Nephron (organoid): ENCODE measurements at regions not wholly inside any gene's neighbourhood (a gene's known extent, or its start where the extent isn't known, plus 50 kb on each side); places are given as distances from the start of the nearest gene placed in this dataset.
"Not testable (repeated sequence)": the region's sequence is repeated elsewhere in the genome, so short reads cannot be mapped to it uniquely, and the experiment has no call there.

Experiments used
- H3K27ac Mint-ChIP-seq, 3 experiments: 2 replicates each; pipeline ENCODE4 v1.8.0; 2020; ENCODE audit warnings: mixed read lengths in 3 of 3, mild to moderate bottlenecking in 2 of 3, moderate library complexity in 1 of 3
- H3K27me3 Mint-ChIP-seq: 2 replicates; pipeline ENCODE4 v1.8.0; 2021; ENCODE audit warnings: low read depth, mild to moderate bottlenecking, moderate library complexity, mixed read lengths
- H3K36me3 Mint-ChIP-seq: 2 replicates; pipeline ENCODE4 v1.8.0; 2020; ENCODE audit warnings: low read depth, mixed read lengths
- H3K4me1 Mint-ChIP-seq: 2 replicates; pipeline ENCODE4 v1.8.0; 2020; ENCODE audit warnings: mixed read lengths
- H3K4me3 Mint-ChIP-seq, 3 experiments: 2 replicates each; pipeline ENCODE4 v1.8.0; 2020; ENCODE audit warnings: mild to moderate bottlenecking in 3 of 3, mixed read lengths in 3 of 3, moderate library complexity in 2 of 3
- H3K9me3 Mint-ChIP-seq: 2 replicates; pipeline ENCODE4 v1.8.0; 2020; ENCODE audit warnings: mixed read lengths
- TF ChIP-seq, protein P1 (sequence below), 3 experiments: fragments of 200-600 bp; sonication (generic); IDR thresholded peaks; one replicate each; pipeline ENCODE4 v1.5.0; 2021; ENCODE audit warnings: antibody characterized with exemption in 3 of 3; ENCODE audit not compliant: unreplicated experiment in 3 of 3

DNA sequence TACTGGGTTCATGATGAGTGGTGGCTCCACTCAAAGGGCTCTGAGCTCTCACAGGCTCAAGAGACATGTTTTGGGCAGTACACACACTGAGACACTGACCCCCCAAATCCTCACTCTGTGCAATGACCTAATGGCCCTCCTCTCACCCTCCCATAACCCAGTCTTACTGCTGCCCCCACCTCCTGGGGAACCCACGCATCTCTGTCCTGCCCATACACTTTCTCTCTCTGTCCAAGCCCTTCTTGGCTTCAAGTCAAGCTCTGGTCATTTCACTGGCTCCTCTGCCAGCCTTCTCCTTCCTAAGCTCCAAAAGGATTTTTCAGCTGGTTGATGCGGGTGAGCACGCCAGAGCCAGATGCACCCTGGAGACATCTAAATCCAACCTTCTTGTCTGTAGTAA lies 187.9 kb upstream of the TSHZ3 start:
- Mint-ChIP-seq H3K4me3 (peak overlapping the region in 1 of 3 experiments; percentile 20), H3K9me3 (peaks cover 6% of the 10 kb centered on the region), H3K27me3 (peaks cover 19% of the 10 kb centered on the region), H3K36me3 (no peaks in the 10 kb centered on the region), H3K27ac (no peak overlapping the region), H3K4me1 (peaks cover 9% of the 10 kb centered on the region)
- TF ChIP-seq, protein P1, sequence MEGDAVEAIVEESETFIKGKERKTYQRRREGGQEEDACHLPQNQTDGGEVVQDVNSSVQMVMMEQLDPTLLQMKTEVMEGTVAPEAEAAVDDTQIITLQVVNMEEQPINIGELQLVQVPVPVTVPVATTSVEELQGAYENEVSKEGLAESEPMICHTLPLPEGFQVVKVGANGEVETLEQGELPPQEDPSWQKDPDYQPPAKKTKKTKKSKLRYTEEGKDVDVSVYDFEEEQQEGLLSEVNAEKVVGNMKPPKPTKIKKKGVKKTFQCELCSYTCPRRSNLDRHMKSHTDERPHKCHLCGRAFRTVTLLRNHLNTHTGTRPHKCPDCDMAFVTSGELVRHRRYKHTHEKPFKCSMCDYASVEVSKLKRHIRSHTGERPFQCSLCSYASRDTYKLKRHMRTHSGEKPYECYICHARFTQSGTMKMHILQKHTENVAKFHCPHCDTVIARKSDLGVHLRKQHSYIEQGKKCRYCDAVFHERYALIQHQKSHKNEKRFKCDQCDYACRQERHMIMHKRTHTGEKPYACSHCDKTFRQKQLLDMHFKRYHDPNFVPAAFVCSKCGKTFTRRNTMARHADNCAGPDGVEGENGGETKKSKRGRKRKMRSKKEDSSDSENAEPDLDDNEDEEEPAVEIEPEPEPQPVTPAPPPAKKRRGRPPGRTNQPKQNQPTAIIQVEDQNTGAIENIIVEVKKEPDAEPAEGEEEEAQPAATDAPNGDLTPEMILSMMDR (IDR thresholded peaks at IDR 0.05; ENCODE audit: unreplicated experiment in 3 of 3): no peak

DNA sequence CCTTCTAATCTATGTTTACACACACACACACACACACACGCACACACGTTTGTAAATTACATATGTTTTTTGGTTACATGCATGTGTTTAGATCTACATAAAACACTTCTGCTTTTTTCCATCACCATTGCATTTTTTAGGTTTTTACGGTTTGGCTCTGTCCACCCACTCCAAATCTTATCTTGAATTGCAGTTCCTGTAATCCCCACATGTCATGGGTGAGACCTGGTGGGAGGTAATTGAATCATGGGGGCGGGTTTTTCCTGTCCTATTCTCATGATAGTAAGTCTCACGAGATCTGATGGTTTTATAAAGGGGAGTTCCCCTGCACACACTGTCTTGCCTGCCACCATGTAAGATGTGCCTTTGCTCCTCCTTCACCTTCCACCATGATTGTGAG lies 188.7 kb upstream of the TSHZ3 start:
- H3K27ac Mint-ChIP-seq, H3K36me3 Mint-ChIP-seq, H3K4me1 Mint-ChIP-seq, H3K9me3 Mint-ChIP-seq, H3K4me3 Mint-ChIP-seq: not testable (repeated sequence)
- H3K27me3 Mint-ChIP-seq: peaks cover 23% of the 10 kb centered on the region

DNA sequence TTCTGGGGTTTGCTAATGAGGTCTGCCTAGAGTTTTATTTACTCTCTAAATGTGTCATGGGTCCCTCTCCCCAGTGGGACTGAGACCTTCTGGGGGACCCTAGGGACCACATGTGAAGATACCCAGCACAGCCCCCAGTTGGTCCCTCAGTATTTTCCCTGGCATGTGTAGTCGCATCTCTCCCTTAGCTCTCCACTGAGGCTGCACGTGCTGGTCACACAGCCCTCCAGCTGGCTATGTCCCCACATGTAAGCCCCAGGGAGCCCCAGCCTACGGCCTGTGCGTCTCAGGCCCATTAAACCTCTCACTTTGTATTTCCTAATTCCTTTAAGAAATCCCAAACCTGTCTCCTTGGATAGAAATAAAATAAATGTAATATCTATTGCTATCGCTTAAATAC lies 189.6 kb upstream of the TSHZ3 start:
- peaks cover 6% of the 10 kb centered on the region for H3K9me3 Mint-ChIP-seq
- TF ChIP-seq, protein P1 (IDR thresholded peaks at IDR 0.05; ENCODE audit: unreplicated experiment in 3 of 3): no peak
- no peak overlapping the region for H3K27ac Mint-ChIP-seq
- H3K4me3 Mint-ChIP-seq: no peak overlapping the region
- peaks cover 9% of the 10 kb centered on the region for H3K4me1 Mint-ChIP-seq
- peaks cover 20% of the 10 kb centered on the region for H3K27me3 Mint-ChIP-seq
- no peaks in the 10 kb centered on the region for H3K36me3 Mint-ChIP-seq

- H3K27me3 Mint-ChIP-seq: peaks cover 21% of the 10 kb centered on the region
- no peak overlapping the region for H3K4me3 Mint-ChIP-seq
- no peak overlapping the region for H3K27ac Mint-ChIP-seq
- no peaks in the 10 kb centered on the region for H3K36me3 Mint-ChIP-seq
- TF ChIP-seq, protein P1 (IDR thresholded peaks at IDR 0.05; ENCODE audit: unreplicated experiment in 3 of 3): no peak
- peaks cover 6% of the 10 kb centered on the region for H3K9me3 Mint-ChIP-seq
- H3K4me1 Mint-ChIP-seq: peaks cover 9% of the 10 kb centered on the region
Measured at GRCh38 chr19:31539386-31539785, 190.2 kb upstream of the TSHZ3 start.

- Mint-ChIP-seq H3K27ac (no peak overlapping the region), H3K36me3 (no peaks in the 10 kb centered on the region), H3K9me3 (peaks cover 6% of the 10 kb centered on the region), H3K27me3 (peaks cover 25% of the 10 kb centered on the region), H3K4me1 (no peaks in the 10 kb centered on the region), H3K4me3 (no peak overlapping the region)
- TF ChIP-seq, protein P1 (IDR thresholded peaks at IDR 0.05; ENCODE audit: unreplicated experiment in 3 of 3): no peak
Measured at GRCh38 chr19:31541396-31541795, 192.2 kb upstream of the TSHZ3 start.

DNA sequence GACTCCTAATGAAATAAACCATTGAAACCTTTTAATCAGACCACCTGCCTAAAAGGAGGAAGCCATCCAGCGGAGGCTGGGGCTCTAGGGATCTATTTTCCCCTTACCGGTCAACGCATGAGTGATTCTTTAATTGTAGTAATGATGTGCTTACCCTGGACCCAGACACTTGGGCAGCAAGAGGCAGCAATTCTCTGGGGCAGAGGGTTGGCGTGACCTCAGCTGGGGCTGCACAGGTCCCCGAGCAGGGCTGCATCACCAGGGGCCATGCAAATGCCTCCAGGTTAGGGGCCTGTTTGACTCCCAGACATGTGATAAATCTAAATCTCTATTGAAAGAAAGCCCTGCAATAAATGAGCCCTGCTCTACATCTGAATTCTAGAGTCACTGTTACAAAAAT lies 194.2 kb upstream of the TSHZ3 start:
- TF ChIP-seq, protein P1 (IDR thresholded peaks at IDR 0.05; ENCODE audit: unreplicated experiment in 3 of 3): no peak
- no peaks in the 10 kb centered on the region for H3K4me1 Mint-ChIP-seq
- no peaks in the 10 kb centered on the region for H3K36me3 Mint-ChIP-seq
- H3K27ac Mint-ChIP-seq: no peak overlapping the region
- H3K4me3 Mint-ChIP-seq: no peak overlapping the region
- peaks cover 30% of the 10 kb centered on the region for H3K27me3 Mint-ChIP-seq
- no peaks in the 10 kb centered on the region for H3K9me3 Mint-ChIP-seq
